Astrocyte of the cerebellum (primary cell): ENCODE measurements at regions not wholly inside any gene's neighbourhood (a gene's known extent, or its start where the extent isn't known, plus 50 kb on each side); places are given as distances from the start of the nearest gene placed in this dataset.
"Not testable (repeated sequence)": the region's sequence is repeated elsewhere in the genome, so short reads cannot be mapped to it uniquely, and the experiment has no call there.

Experiments
- DNase-seq: peaks from one replicate; pipeline ENCODE4 v3.0.0-alpha.2; 2011; ENCODE audit warnings: low read depth
- H3K4me3 ChIP-seq: 2 replicates; pipeline ENCODE4 v1.5.1; 2011; ENCODE audit warnings: mild to moderate bottlenecking, low read depth, low read length, moderate library complexity
- in situ Hi-C: cut with HindIII; loops from 2 replicates; pipeline ENCODE4 v1.10.0; 2017; ENCODE audit warnings: low sequenced_read_pairs
- TF ChIP-seq, protein P1 (sequence below): IDR thresholded peaks from 2 replicates; pipeline ENCODE4 v1.5.1; 2012; ENCODE audit warnings: low read length, low read depth, moderate library complexity, mild to moderate bottlenecking; ENCODE audit errors: missing control alignments

DNA sequence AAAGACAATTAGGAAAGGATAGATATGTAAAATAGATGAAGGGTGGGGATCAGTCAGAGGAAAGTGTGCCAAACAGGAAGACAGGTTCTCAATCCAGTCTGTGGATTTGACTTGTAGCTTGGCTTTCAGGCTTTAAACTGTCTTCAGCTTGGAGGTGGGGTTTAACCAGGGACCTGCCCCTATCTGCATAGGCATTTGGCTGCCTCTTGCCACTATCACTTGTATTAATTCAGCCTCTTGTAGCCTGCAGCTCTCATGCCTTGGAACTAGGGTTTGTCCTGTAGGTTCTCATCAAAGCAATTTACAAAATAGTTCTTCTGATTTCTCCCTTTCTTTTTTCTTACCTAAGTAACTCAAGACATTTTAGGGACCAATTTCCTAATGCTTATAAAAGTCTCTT lies 88.8 kb upstream of the PAXBP1 start:
- TF ChIP-seq, protein P1, sequence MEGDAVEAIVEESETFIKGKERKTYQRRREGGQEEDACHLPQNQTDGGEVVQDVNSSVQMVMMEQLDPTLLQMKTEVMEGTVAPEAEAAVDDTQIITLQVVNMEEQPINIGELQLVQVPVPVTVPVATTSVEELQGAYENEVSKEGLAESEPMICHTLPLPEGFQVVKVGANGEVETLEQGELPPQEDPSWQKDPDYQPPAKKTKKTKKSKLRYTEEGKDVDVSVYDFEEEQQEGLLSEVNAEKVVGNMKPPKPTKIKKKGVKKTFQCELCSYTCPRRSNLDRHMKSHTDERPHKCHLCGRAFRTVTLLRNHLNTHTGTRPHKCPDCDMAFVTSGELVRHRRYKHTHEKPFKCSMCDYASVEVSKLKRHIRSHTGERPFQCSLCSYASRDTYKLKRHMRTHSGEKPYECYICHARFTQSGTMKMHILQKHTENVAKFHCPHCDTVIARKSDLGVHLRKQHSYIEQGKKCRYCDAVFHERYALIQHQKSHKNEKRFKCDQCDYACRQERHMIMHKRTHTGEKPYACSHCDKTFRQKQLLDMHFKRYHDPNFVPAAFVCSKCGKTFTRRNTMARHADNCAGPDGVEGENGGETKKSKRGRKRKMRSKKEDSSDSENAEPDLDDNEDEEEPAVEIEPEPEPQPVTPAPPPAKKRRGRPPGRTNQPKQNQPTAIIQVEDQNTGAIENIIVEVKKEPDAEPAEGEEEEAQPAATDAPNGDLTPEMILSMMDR: no peak
- no peak for DNase-seq
- no peak overlapping the region for H3K4me3 ChIP-seq
- in situ Hi-C loops: no loop called here

DNA sequence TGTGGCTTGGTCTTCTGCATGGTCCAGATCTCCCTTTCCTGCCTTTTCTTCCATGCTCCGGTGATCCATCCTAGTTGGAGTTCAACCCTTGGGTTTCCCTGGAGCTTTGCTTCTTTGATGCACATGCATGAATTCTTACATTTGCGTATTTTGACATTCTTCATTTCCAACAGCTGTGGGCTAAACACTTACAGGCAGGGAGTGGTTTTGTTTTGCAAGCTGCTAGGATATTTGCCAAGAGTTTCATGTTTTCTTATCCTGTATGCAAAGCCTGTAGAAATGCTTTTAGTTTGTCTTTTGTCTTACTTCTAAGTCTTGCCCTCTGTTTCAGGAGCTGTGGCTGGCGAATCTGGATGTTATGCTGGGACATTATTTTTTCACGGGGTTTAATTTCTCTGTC lies 90.3 kb upstream of the PAXBP1 start:
- H3K4me3 ChIP-seq: no peak overlapping the region
- in situ Hi-C loops: no loop called here
- no peak for DNase-seq
- TF ChIP-seq, protein P1: no peak

DNA sequence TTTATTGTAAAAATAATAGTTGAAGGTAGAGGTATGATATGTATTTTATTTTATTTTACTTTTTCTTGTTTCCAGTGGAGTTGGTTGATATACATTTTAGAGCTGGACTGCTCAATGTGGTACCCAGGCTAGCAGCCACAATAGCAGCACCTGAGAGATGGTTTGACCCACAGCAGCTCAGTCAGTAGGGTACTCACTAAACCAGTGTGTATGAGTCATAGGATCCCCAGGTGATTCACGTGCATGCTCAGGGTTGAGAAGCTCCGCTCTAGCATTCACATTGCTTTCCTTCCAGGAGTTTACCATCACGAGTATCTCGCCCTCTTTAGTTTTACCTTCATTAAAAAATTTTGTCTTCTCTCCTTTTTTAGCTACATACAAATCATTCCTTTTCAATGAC lies 96.0 kb upstream of the PAXBP1 start:
- DNase-seq: no peak
- H3K4me3 ChIP-seq: no peak overlapping the region
- in situ Hi-C loops: no loop called here
- TF ChIP-seq, protein P1: no peak

DNA sequence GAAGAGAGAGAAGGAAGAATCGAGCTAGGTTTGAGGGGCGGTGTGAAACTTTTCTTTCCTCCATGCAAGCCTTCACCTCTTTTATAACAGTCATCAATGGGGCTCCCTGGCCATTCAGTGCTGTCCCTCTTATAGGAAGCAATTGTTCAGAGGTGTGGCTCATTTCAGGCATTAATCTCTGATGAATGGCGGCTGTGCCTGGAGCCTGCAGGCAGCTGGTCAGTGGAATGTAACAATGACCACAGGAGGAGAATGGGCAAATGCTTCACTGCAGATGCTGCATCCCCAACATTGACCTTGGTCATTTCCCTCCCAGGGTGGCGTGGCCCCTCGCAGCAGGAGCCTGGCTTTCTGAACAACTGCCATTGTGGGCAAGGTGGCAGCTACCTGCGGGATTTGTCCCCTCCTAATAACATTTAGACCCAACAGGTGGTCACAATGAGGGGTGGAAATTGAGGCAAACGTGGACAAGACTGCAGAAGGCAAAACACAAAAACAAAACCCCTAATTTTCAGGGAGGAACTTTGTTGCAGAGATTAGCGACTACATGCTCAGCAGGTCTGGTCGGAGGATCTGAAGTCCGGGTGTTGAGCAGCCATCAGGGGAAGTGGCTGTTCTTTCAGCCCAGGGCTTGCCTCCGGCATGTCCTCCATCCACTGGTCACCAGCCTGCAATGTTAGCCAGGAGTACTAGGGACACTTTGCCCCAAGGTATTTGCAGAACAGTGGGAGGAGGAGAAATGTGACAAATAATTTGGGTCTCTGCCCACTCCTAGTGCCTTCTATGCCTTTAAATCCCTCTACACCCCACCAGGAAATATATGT lies 97.3 kb upstream of the PAXBP1 start:
- in situ Hi-C loops: no loop called here
- TF ChIP-seq, protein P1: no peak
- H3K4me3 ChIP-seq: no peak overlapping the region
- no peak for DNase-seq

DNA sequence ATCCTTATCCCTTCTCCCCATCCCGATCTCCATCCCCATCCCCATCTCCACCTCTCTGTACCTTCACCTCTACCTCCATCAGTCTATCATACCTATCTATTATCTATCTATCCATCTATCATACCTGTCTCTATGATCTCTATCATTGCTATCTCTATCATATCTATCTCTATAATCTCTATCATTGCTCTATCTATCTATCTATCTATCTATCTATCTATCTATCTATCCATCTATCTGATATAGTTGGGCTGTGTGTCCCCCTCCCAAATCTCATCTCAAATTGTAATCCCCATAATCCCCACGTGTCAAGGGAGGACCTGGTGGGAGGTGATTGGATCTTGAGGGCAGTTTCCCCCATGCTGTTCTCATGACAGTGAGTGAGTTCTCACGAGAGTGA lies 97.9 kb upstream of the PAXBP1 start:
- TF ChIP-seq, protein P1: no peak
- H3K4me3 ChIP-seq: no peak overlapping the region
- no peak for DNase-seq
- in situ Hi-C loops: no loop called here

DNA sequence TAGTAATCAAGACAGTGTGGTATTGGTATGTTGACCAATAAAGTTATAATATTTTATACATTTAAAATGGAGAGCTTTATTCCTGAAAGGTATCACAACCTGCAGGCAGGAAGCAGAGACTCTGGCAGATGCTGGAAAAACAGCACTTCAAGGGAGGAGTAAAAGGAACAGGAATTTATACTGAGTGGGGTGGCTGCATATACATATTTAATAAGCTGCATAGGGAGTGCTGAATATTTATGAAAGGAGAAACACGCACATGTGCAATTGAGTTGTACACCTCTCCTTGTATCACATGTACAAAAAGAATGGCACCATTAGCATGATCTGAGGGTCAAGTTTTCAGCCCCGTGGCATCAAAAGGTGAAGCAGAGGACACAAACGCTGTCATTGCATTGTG lies 104.9 kb upstream of the PAXBP1 start:
- H3K4me3 ChIP-seq: no peak overlapping the region
- TF ChIP-seq, protein P1: no peak
- DNase-seq: no peak
- in situ Hi-C loops: no loop called here

DNA sequence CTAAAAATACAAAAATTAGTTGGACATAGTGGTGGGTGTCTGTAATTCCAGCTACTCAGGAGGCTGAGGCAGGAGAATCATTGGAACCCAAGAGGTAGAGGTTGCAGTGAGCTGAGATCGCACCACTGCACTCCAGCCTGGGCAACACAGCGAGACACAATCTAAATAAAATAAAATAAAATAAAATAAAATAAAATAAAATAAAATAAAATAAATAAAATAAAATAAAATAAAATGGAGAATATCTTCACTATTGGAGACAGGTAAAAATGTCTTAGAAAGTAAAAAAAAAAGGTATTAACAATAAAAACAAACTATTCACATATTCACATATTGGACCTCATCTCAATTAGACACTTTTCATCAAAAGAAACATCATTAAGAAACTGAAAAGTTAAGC lies 106.3 kb upstream of the PAXBP1 start:
- in situ Hi-C loops, H3K4me3 ChIP-seq, DNase-seq: not testable (repeated sequence)
